ENCODE measurements at regions not wholly inside any gene's neighbourhood (a gene's known extent, or its start where the extent isn't known, plus 50 kb on each side); places are given as distances from the start of the nearest gene placed in this dataset.

DNA sequence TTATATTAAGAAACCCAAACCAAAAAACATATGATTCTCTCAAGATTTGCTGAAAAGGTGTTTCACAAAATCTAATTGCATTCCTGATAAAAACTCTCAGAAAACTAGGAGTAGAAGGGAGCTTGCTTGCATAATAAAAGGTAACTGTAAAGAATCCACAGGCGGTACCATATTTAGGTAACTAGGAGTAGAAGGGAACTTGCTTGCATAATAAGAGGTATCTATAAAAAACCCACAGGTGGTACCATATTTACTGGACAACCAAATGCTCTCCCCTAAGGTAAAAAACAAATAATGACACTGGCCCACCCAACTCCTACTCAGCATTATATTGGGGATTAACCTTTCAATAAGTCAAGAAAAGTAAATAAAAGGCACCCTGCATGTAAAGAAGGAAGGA, 57.5 kb upstream of the FCN1 start:
- TF ChIP-seq, protein P1, sequence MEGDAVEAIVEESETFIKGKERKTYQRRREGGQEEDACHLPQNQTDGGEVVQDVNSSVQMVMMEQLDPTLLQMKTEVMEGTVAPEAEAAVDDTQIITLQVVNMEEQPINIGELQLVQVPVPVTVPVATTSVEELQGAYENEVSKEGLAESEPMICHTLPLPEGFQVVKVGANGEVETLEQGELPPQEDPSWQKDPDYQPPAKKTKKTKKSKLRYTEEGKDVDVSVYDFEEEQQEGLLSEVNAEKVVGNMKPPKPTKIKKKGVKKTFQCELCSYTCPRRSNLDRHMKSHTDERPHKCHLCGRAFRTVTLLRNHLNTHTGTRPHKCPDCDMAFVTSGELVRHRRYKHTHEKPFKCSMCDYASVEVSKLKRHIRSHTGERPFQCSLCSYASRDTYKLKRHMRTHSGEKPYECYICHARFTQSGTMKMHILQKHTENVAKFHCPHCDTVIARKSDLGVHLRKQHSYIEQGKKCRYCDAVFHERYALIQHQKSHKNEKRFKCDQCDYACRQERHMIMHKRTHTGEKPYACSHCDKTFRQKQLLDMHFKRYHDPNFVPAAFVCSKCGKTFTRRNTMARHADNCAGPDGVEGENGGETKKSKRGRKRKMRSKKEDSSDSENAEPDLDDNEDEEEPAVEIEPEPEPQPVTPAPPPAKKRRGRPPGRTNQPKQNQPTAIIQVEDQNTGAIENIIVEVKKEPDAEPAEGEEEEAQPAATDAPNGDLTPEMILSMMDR (IDR thresholded peaks at IDR 0.05): no peak
- TF ChIP-seq POLR2A (IDR thresholded peaks at IDR 0.05): no peak
